ENCODE measurements at regions not wholly inside any gene's neighbourhood (a gene's known extent, or its start where the extent isn't known, plus 50 kb on each side); places are given as distances from the start of the nearest gene placed in this dataset.

DNA sequence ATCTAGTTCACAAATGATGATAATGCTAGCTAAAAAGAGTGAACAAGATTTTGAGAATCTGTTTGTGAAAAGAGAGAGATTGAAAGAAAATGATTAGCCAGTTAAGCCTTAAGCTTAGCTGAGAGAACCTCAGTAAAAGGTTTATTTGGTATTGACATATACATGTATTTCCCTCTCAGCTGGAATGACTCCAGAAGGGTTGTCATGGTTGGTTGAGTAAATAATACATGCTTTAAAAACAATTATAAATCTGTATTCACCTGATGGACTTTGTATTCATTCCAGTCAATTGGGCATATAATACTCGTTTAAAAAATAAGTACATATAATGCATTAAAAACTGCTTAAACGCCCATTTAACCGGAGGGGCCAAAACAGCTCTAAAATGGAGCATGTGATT is 181.4 kb downstream of the GRB14 start:
- H3K4me1 ChIP-seq = no peaks in the 10 kb centered on the region
- intact Hi-C loops (cut with DNase I) = no loop called here

DNA sequence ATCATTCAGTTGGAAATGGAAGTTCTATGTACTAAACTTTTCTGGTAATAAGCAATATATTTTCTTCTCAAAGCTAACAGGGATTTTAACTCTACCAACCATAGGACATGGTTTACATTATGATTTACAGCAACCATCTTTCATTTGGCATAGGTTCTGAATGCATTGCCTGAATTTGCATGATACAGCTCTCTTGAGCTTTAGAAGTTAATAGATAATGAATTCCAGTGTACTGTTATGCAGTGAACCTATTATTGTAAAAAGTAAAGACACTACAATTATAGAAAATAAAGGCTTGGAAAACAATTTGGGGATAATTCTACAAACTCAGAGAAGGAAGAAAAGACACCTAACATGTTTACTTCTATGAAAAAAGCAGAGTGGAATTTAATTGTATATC is 182.0 kb downstream of the GRB14 start:
- intact Hi-C loops (cut with DNase I) = no loop called here
- no peak for DNase-seq
- Histone ChIP-seq H3K9me3 (no peaks in the 10 kb centered on the region), H3K27ac (no peak overlapping the region), H3K27me3 (no peaks in the 10 kb centered on the region), H3K36me3 (no peaks in the 10 kb centered on the region), H3K4me3 (no peak overlapping the region), H3K4me1 (no peaks in the 10 kb centered on the region)
- ATAC-seq = no peak
- no peak for TF ChIP-seq CTCF (IDR thresholded peaks at IDR 0.05)

More for the DNA sequence above, 181.4 kb downstream of the GRB14 start:
- Histone ChIP-seq H3K27ac (no peak overlapping the region), H3K27me3 (no peaks in the 10 kb centered on the region), H3K36me3 (no peaks in the 10 kb centered on the region), H3K4me3 (no peak overlapping the region), H3K9me3 (no peaks in the 10 kb centered on the region)
- no peak for DNase-seq
- ATAC-seq = no peak
- TF ChIP-seq CTCF (IDR thresholded peaks at IDR 0.05) = no peak

DNA sequence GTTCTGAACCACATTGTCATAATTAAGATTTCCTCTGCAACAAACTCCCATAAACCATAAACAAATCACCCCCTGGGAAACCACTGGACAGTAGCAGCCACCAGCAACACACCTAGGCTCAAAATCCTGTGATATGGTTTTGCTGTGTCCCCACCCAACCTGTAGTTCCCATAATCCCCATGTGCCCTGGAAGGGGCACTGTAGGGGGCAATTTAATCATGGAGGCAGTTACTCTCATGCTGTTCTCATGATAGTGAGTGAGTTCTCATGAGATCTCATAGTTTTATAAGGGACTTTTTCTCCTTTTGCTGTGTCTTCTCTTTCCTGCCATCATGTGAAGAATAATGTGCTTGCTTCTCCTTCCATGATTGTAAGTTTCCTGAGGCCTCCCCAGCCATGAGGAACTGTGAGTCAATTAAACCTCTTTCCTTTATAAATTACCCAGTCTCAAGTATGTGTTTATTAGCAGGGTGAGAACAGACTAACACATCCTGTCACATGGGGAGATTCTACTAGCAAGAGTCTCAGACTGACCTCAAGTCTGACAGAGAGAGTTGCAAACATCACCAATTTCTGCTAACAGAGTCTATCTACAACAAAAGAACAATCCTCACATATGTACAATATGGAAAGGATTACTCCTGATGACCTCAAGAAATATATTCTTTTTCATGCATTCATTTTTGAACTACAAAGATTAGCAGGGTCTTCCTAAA is 182.6 kb downstream of the GRB14 start:
- Histone ChIP-seq H3K4me1 (no peaks in the 10 kb centered on the region), H3K27me3 (no peaks in the 10 kb centered on the region), H3K9me3 (no peaks in the 10 kb centered on the region), H3K4me3 (no peak overlapping the region), H3K27ac (no peak overlapping the region), H3K36me3 (no peaks in the 10 kb centered on the region)
- DNase-seq = no peak
- no peak for ATAC-seq
- TF ChIP-seq CTCF (IDR thresholded peaks at IDR 0.05) = no peak
- intact Hi-C loops (cut with DNase I) = no loop called here

GRCh38 chr2:164436131-164436530 is 185.2 kb downstream of the GRB14 start:
- TF ChIP-seq CTCF (IDR thresholded peaks at IDR 0.05) = no peak
- Histone ChIP-seq H3K4me1 (no peaks in the 10 kb centered on the region), H3K27me3 (no peaks in the 10 kb centered on the region), H3K9me3 (no peaks in the 10 kb centered on the region), H3K36me3 (no peaks in the 10 kb centered on the region), H3K4me3 (no peak overlapping the region), H3K27ac (no peak overlapping the region)
- no peak for ATAC-seq
- DNase-seq = no peak
- intact Hi-C loops (cut with DNase I) = no loop called here

DNA sequence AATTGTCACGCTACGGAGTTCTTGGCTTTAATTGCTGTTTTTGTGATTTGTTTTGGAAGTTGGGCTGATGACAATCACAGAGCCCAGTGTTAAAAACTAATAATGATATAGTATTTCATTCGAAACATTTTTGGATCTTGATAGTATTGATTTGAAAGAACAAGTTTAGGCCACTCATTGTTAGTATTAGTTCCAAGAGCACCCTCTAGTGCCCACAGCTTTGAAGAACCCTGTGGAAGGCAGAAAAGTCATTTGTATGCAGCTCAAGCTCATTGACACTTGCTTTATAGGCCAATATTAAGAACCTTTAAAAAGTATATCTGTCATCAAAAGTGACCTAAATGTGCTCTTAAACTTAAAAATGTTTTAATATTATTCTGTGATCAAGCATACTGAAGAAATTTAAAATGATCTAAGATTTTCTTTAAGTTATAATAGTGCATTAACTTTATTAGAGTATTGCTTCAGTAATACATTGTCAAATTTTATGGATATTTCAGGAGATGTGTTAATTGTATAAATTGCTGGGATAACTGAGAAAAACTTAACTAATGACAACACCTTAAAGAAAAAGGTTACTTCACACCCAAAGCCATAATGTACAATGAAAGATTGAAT is 191.0 kb downstream of the GRB14 start:
- DNase-seq (peak in 2 of 4 donors; percentile 13 to 38), ATAC-seq (peak; percentile 50)
- no peaks in the 10 kb centered on the region for H3K9me3 ChIP-seq
- no peaks in the 10 kb centered on the region for H3K4me1 ChIP-seq
- no peaks in the 10 kb centered on the region for H3K36me3 ChIP-seq
- intact Hi-C loops (cut with DNase I) = no loop called here
- H3K27me3 ChIP-seq = no peaks in the 10 kb centered on the region
- H3K4me3 ChIP-seq = no peak overlapping the region
- no peak overlapping the region for H3K27ac ChIP-seq
- TF ChIP-seq CTCF (IDR thresholded peaks at IDR 0.05) = peak; percentile 16 to 52

All from left lung (tissue), 4 donors.